Gastroesophageal sphincter (tissue), 3 donors: ENCODE measurements at regions not wholly inside any gene's neighbourhood (a gene's known extent, or its start where the extent isn't known, plus 50 kb on each side); places are given as distances from the start of the nearest gene placed in this dataset.

Experiments
- EP300 ChIP-seq: sonication (generic); formaldehyde crosslinking; IDR thresholded peaks from one replicate; pipeline ENCODE4 v1.6.1; 2017; ENCODE audit warnings: antibody characterized with exemption, mild to moderate bottlenecking
- POLR2A ChIP-seq, 2 donors: fragments of 450-650 bp; IDR thresholded peaks; one replicate each; pipeline ENCODE4 v1.6.1; 2017; ENCODE audit warnings: antibody characterized with exemption in 2 of 2, mild to moderate bottlenecking in 2 of 2, moderate library complexity in 1 of 2
- POLR2AphosphoS5 ChIP-seq: sonication (generic); formaldehyde crosslinking; IDR thresholded peaks from one replicate; pipeline ENCODE4 v1.6.1; 2017; ENCODE audit warnings: antibody characterized with exemption
- TF ChIP-seq, protein P1 (sequence below), 4 experiments: fragments of 200-600 bp in 2 of 4; fragments of 450-650 bp in 2 of 4; sonication (generic) in 1 of 4; IDR thresholded peaks; one replicate each; pipeline ENCODE4 v1.5.1; 2017 to 2019; ENCODE audit warnings: antibody characterized with exemption in 4 of 4, mild to moderate bottlenecking in 2 of 4, moderate library complexity in 2 of 4

DNA sequence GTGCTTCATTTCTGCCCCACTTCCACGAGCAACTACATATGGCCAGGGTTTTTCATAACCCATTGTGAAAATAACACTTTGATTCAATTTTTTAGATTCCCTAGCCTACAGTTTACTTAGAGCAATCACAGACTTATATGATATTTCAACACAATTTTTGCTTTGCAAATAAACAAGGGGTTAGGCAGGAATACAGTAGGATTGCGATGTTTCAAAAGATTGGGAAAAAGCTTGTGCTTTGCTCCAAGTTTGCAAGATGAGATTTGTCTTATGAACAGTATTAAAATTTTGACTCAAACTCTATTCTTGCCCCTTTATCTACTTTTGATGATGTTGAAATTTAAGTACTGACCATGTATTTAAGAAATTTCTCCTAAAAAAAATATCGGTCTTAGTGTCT lies 814.5 kb upstream of the PIK3C3 start:
- TF ChIP-seq POLR2A (IDR thresholded peaks at IDR 0.05) (no peak), POLR2AphosphoS5 (no peak), EP300 (no peak)
- TF ChIP-seq, protein P1, sequence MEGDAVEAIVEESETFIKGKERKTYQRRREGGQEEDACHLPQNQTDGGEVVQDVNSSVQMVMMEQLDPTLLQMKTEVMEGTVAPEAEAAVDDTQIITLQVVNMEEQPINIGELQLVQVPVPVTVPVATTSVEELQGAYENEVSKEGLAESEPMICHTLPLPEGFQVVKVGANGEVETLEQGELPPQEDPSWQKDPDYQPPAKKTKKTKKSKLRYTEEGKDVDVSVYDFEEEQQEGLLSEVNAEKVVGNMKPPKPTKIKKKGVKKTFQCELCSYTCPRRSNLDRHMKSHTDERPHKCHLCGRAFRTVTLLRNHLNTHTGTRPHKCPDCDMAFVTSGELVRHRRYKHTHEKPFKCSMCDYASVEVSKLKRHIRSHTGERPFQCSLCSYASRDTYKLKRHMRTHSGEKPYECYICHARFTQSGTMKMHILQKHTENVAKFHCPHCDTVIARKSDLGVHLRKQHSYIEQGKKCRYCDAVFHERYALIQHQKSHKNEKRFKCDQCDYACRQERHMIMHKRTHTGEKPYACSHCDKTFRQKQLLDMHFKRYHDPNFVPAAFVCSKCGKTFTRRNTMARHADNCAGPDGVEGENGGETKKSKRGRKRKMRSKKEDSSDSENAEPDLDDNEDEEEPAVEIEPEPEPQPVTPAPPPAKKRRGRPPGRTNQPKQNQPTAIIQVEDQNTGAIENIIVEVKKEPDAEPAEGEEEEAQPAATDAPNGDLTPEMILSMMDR (IDR thresholded peaks at IDR 0.05): no peak
